OCI-LY3 (cell line): ENCODE measurements at regions not wholly inside any gene's neighbourhood (a gene's known extent, or its start where the extent isn't known, plus 50 kb on each side); places are given as distances from the start of the nearest gene placed in this dataset.

Experiments used
- EZH2phosphoT487 ChIP-seq: fragments of 200-600 bp; shearing (Covaris generic); IDR thresholded peaks from 2 replicates; pipeline ENCODE4 v1.6.1; 2018; ENCODE audit warnings: antibody characterized with exemption, mixed run types, low read depth
- TF ChIP-seq, protein P1 (sequence below): fragments of 200-600, 300-600 bp; sonication (generic); IDR thresholded peaks from 2 replicates; pipeline ENCODE4 v1.5.1; 2014; ENCODE audit warnings: antibody characterized with exemption, low read length, low read depth

DNA sequence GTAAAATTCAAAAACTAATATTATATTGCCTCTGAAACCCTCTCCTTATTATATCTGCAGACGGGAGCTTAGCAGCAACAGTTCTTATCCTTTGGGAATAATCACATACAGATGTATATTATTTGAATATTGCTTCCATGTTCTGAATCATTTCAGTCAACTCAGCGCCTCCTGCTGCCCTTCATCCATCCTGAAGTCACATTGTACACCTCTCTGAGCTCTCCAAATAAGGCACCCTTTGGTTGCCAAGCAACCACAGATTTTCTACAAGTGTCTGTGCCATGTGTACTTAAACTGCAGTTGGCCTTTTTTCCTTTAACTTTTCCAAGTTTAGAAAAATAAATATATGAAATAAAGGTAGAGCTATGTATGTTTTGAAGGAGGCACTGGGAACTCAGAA lies 384.3 kb downstream of the LRRIQ3 start:
- TF ChIP-seq, protein P1, sequence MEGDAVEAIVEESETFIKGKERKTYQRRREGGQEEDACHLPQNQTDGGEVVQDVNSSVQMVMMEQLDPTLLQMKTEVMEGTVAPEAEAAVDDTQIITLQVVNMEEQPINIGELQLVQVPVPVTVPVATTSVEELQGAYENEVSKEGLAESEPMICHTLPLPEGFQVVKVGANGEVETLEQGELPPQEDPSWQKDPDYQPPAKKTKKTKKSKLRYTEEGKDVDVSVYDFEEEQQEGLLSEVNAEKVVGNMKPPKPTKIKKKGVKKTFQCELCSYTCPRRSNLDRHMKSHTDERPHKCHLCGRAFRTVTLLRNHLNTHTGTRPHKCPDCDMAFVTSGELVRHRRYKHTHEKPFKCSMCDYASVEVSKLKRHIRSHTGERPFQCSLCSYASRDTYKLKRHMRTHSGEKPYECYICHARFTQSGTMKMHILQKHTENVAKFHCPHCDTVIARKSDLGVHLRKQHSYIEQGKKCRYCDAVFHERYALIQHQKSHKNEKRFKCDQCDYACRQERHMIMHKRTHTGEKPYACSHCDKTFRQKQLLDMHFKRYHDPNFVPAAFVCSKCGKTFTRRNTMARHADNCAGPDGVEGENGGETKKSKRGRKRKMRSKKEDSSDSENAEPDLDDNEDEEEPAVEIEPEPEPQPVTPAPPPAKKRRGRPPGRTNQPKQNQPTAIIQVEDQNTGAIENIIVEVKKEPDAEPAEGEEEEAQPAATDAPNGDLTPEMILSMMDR: no peak
- no peak for TF ChIP-seq EZH2phosphoT487
